Activated CD8-positive, alpha-beta memory T cell treated with anti-CD3 and anti-CD28 coated beads for 24 hours (primary cell): ENCODE measurements at regions not wholly inside any gene's neighbourhood (a gene's known extent, or its start where the extent isn't known, plus 50 kb on each side); places are given as distances from the start of the nearest gene placed in this dataset.
"Not testable (repeated sequence)": the region's sequence is repeated elsewhere in the genome, so short reads cannot be mapped to it uniquely, and the experiment has no call there.

ENCODE experiments used
- DNase-seq: peaks from one replicate; pipeline ENCODE4 v3.0.0-alpha.2; 2020

- DNase-seq = no peak
These were observed 336.7 kb downstream of the ADGRD1 start for GRCh38 chr12:131290255-131290959.

GRCh38 chr12:131293071-131294015 lies 339.6 kb downstream of the ADGRD1 start:
- peak; percentile 37 for DNase-seq

- DNase-seq = peak; percentile 38
These were observed 341.0 kb downstream of the ADGRD1 start for GRCh38 chr12:131294716-131295115.

- not testable (repeated sequence) for DNase-seq
These were observed 341.4 kb downstream of the ADGRD1 start for GRCh38 chr12:131295117-131295516.

GRCh38 chr12:131295559-131295958 lies 341.9 kb downstream of the ADGRD1 start:
- DNase-seq = peak; percentile 28

- DNase-seq = not testable (repeated sequence)
These were observed 342.4 kb downstream of the ADGRD1 start for GRCh38 chr12:131296136-131296535.

GRCh38 chr12:131296651-131297050 lies 342.9 kb downstream of the ADGRD1 start:
- DNase-seq = peak; percentile 42

- DNase-seq = peak; percentile 59
These were observed 345.0 kb downstream of the ADGRD1 start for GRCh38 chr12:131298526-131299369.

- not testable (repeated sequence) for DNase-seq
These were observed 345.6 kb downstream of the ADGRD1 start for GRCh38 chr12:131299370-131299701.

- DNase-seq = not testable (repeated sequence)
These were observed 349.9 kb downstream of the ADGRD1 start for GRCh38 chr12:131303576-131303975.

- DNase-seq = not testable (repeated sequence)
These were observed 350.9 kb downstream of the ADGRD1 start for GRCh38 chr12:131304642-131305041.

GRCh38 chr12:131309700-131310099 lies 356.0 kb downstream of the ADGRD1 start:
- peak; percentile 47 for DNase-seq

GRCh38 chr12:131310227-131310969 lies 356.7 kb downstream of the ADGRD1 start:
- DNase-seq = peak; percentile 38

- peak; percentile 54 for DNase-seq
These were observed 357.6 kb downstream of the ADGRD1 start for GRCh38 chr12:131311279-131311722.

- peak; percentile 32 for DNase-seq
These were observed 358.1 kb downstream of the ADGRD1 start for GRCh38 chr12:131311764-131312163.

- DNase-seq = not testable (repeated sequence)
These were observed 358.7 kb downstream of the ADGRD1 start for GRCh38 chr12:131312382-131312781.

- peak; percentile 33 for DNase-seq
These were observed 359.3 kb downstream of the ADGRD1 start for GRCh38 chr12:131312793-131313545.

- no peak for DNase-seq
These were observed 359.9 kb downstream of the ADGRD1 start for GRCh38 chr12:131313635-131314034.

- no peak for DNase-seq
These were observed 360.9 kb downstream of the ADGRD1 start for GRCh38 chr12:131314524-131315090.

GRCh38 chr12:131315601-131316000 lies 361.9 kb downstream of the ADGRD1 start:
- DNase-seq = no peak

GRCh38 chr12:131316388-131316787 lies 362.7 kb downstream of the ADGRD1 start:
- DNase-seq = no peak
